ENCODE measurements at regions not wholly inside any gene's neighbourhood (a gene's known extent, or its start where the extent isn't known, plus 50 kb on each side); places are given as distances from the start of the nearest gene placed in this dataset.

DNA sequence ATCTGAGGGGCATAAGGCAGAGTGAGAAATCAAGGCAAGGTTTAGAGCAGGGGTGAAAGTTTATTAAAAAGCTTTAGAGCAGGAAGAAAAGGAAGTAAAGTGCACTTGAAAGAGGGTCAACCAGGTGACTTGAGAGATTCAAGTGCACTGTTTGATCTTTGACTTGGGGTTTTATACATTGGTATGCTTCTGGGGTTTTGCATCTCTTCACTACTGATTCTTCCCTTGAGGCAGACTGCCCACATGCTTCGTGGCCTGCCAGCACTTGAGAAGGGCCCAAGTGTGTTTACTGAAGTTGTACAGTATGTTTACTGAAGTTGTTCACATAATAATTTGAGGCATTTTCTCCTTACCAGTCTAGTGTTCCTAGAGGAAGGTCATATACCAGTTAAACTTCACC is 367.0 kb upstream of the UBE2E2 start:
- TF ChIP-seq, protein P1, sequence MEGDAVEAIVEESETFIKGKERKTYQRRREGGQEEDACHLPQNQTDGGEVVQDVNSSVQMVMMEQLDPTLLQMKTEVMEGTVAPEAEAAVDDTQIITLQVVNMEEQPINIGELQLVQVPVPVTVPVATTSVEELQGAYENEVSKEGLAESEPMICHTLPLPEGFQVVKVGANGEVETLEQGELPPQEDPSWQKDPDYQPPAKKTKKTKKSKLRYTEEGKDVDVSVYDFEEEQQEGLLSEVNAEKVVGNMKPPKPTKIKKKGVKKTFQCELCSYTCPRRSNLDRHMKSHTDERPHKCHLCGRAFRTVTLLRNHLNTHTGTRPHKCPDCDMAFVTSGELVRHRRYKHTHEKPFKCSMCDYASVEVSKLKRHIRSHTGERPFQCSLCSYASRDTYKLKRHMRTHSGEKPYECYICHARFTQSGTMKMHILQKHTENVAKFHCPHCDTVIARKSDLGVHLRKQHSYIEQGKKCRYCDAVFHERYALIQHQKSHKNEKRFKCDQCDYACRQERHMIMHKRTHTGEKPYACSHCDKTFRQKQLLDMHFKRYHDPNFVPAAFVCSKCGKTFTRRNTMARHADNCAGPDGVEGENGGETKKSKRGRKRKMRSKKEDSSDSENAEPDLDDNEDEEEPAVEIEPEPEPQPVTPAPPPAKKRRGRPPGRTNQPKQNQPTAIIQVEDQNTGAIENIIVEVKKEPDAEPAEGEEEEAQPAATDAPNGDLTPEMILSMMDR (IDR thresholded peaks at IDR 0.05; ENCODE audit: control extremely low read depth in 1 of 3, insufficient read depth in 1 of 3, low read depth in 1 of 3, low read length in 3 of 3) = no peak
- no peak for TF ChIP-seq EZH2 (IDR thresholded peaks at IDR 0.05; ENCODE audit: low read depth, low read length, severe bottlenecking)
- no peak for TF ChIP-seq TBP (IDR thresholded peaks at IDR 0.05; ENCODE audit: low read depth, low read length)
- TF ChIP-seq CHD2 (IDR thresholded peaks at IDR 0.05; ENCODE audit: low read length) = no peak

Data from H1 (cell line).